H1 (cell line): ENCODE measurements at regions not wholly inside any gene's neighbourhood (a gene's known extent, or its start where the extent isn't known, plus 50 kb on each side); places are given as distances from the start of the nearest gene placed in this dataset.

Experiments
- MAX ChIP-seq: IDR thresholded peaks from 2 replicates; pipeline ENCODE4 v1.6.1; 2012; ENCODE audit warnings: inconsistent platforms

GRCh38 chr5:54696931-54697330 lies 179.4 kb downstream of the SNX18 start (continued):
- no peak for TF ChIP-seq MAX
- TF ChIP-seq, all 59 proteins: peak for 0
